ENCODE measurements at regions not wholly inside any gene's neighbourhood (a gene's known extent, or its start where the extent isn't known, plus 50 kb on each side); places are given as distances from the start of the nearest gene placed in this dataset.

DNA sequence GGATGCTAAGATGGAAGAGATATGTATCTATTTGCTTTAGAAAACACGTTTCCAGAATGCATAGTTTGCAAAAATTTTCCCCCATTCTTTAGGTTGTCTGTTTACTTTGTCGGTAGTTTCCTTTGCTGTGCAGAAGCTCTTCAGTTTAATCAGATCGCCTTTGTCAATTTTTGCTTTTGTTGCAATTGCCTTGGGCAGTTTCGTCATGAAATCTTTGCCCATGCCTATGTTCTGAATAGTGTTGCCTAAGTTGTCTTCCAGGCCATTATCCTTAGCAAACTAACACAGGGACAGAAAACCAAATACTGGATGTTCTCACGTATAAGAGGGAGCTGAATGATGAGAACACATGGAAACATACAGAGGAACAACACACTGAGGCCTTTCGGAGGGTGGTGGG is 454.2 kb upstream of the SLC35B3 start:
- H3K4me3 ChIP-seq = no peak overlapping the region

DNA sequence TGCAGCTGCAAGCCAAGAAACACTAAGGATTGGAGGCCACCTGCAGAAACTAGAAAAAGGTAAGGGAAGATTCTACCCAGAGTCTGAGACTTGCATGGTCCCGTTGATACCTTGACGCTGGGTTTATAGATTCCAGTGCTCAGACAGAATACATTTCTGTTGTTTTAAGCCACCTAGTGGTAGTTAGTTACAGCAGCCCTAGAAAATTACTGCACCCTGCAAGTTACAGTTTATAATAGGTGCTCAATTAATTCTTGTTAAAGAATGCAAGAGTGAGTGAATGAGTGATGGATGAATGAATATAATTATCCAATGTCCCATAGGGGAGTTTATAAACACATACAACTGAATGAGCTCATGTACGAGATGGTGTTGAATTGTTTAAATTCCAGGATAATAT is 453.1 kb upstream of the SLC35B3 start:
- Histone ChIP-seq H3K4me1 (no peaks in the 10 kb centered on the region), H3K9me3 (no peaks in the 10 kb centered on the region), H3K36me3 (no peaks in the 10 kb centered on the region), H3K27me3 (no peaks in the 10 kb centered on the region), H3K4me3 (no peak overlapping the region), H3K27ac (no peak overlapping the region)
- ATAC-seq (no peak), DNase-seq (no peak)
- in situ Hi-C loops (cut with MboI; ENCODE audit: low sequenced_read_pairs in 4 of 4) = no loop called here
- TF ChIP-seq POLR2A (IDR thresholded peaks at IDR 0.05) = no peak
- TF ChIP-seq, protein P1, sequence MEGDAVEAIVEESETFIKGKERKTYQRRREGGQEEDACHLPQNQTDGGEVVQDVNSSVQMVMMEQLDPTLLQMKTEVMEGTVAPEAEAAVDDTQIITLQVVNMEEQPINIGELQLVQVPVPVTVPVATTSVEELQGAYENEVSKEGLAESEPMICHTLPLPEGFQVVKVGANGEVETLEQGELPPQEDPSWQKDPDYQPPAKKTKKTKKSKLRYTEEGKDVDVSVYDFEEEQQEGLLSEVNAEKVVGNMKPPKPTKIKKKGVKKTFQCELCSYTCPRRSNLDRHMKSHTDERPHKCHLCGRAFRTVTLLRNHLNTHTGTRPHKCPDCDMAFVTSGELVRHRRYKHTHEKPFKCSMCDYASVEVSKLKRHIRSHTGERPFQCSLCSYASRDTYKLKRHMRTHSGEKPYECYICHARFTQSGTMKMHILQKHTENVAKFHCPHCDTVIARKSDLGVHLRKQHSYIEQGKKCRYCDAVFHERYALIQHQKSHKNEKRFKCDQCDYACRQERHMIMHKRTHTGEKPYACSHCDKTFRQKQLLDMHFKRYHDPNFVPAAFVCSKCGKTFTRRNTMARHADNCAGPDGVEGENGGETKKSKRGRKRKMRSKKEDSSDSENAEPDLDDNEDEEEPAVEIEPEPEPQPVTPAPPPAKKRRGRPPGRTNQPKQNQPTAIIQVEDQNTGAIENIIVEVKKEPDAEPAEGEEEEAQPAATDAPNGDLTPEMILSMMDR (IDR thresholded peaks at IDR 0.05 in 4 of 5, conservative IDR thresholded peaks at IDR 0.05 in 1 of 5) = no peak
- intact Hi-C loops (cut with DNase I; ENCODE audit: low total_unique reads) = no loop called here

More for the DNA sequence above, 454.2 kb upstream of the SLC35B3 start:
- Histone ChIP-seq H3K36me3 (no peaks in the 10 kb centered on the region), H3K27ac (no peak overlapping the region), H3K27me3 (no peaks in the 10 kb centered on the region), H3K9me3 (no peaks in the 10 kb centered on the region), H3K4me1 (no peaks in the 10 kb centered on the region)
- intact Hi-C loops (cut with DNase I; ENCODE audit: low total_unique reads) (no loop called here), in situ Hi-C loops (cut with MboI; ENCODE audit: low sequenced_read_pairs in 4 of 4) (no loop called here)
- ATAC-seq (no peak), DNase-seq (no peak)
- no peak for TF ChIP-seq POLR2A (IDR thresholded peaks at IDR 0.05)
- TF ChIP-seq, protein P1 (IDR thresholded peaks at IDR 0.05 in 4 of 5, conservative IDR thresholded peaks at IDR 0.05 in 1 of 5) = no peak

DNA sequence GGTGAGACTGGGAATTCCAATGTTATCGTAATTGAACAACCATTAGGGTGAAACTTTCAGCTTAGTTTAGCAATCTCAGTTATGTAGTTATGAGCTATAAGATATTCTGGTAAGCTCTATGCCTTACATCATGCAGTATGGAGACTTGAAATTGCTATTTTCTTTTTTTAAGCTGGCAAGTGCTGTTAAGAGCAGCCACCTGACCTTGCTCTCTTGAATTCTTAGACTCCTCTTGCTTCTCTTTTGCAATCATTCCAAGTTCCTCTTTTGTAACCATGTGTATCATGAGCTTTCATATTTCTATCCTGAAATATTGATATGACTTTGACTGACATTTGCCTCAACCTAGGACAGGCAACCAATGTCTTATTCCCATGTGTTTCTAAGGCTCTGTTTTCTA is 446.3 kb upstream of the SLC35B3 start:
- TF ChIP-seq, protein P1 (IDR thresholded peaks at IDR 0.05 in 4 of 5, conservative IDR thresholded peaks at IDR 0.05 in 1 of 5) = no peak
- TF ChIP-seq POLR2A (IDR thresholded peaks at IDR 0.05) = no peak
- Histone ChIP-seq H3K27ac (no peak overlapping the region), H3K4me1 (no peaks in the 10 kb centered on the region), H3K27me3 (no peaks in the 10 kb centered on the region), H3K9me3 (no peaks in the 10 kb centered on the region), H3K36me3 (no peaks in the 10 kb centered on the region), H3K4me3 (no peak overlapping the region)
- in situ Hi-C loops (cut with MboI; ENCODE audit: low sequenced_read_pairs in 4 of 4) = no loop called here
- ATAC-seq (no peak), DNase-seq (no peak)
- intact Hi-C loops (cut with DNase I; ENCODE audit: low total_unique reads) = no loop called here

DNA sequence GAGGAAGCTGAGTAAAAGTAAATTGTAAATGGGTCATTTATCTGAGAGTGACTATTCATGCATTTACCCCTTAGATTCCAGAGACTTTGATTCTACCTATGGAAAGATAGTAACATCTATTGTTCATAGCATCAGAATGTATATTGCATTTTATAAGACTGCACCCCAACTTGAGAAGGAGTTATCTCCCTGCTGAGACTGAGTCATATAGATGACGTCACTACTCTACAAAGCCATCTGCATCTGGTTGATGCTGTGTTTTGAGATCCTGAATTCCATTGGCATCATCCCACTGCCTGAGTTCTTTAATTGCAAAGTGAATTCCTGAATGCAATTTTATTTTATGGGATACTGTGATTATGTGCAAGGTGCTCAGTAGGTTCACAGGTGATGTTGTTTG is 444.0 kb upstream of the SLC35B3 start:
- in situ Hi-C loops (cut with MboI; ENCODE audit: low sequenced_read_pairs in 4 of 4) = no loop called here
- intact Hi-C loops (cut with DNase I; ENCODE audit: low total_unique reads) = no loop called here

DNA sequence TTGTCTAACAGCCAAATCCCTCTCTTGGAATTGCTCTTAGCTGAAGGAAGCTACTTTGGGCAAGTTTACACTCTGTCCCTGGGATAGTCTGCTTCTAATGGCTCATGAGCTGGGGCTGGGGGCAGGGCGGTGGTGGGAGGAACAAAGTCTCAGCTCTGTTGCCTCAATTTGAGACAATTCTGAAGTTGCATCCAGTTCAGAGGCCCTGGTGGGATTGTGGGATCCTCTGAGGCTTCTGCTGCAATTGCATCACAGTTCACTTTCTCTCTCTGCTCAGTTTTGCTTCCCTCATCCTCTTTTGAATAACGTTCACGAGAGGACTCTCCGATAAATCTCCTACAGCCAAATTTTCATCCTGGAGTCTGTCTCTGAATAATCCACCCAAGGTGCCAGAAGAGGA is 440.6 kb upstream of the SLC35B3 start:
- no peak for DNase-seq
- no peaks in the 10 kb centered on the region for H3K36me3 ChIP-seq
- no peak overlapping the region for H3K4me3 ChIP-seq

More for the DNA sequence above, 444.0 kb upstream of the SLC35B3 start:
- Histone ChIP-seq H3K4me1 (no peaks in the 10 kb centered on the region), H3K27ac (no peak overlapping the region), H3K36me3 (no peaks in the 10 kb centered on the region), H3K4me3 (no peak overlapping the region), H3K9me3 (no peaks in the 10 kb centered on the region), H3K27me3 (no peaks in the 10 kb centered on the region)
- TF ChIP-seq POLR2A (IDR thresholded peaks at IDR 0.05) = no peak
- TF ChIP-seq, protein P1 (IDR thresholded peaks at IDR 0.05 in 4 of 5, conservative IDR thresholded peaks at IDR 0.05 in 1 of 5) = no peak
- ATAC-seq = no peak
- no peak for DNase-seq

More for the DNA sequence above, 440.6 kb upstream of the SLC35B3 start:
- ATAC-seq = no peak
- in situ Hi-C loops (cut with MboI; ENCODE audit: low sequenced_read_pairs in 4 of 4) = no loop called here
- no peak for TF ChIP-seq POLR2A (IDR thresholded peaks at IDR 0.05)
- TF ChIP-seq, protein P1 (IDR thresholded peaks at IDR 0.05 in 4 of 5, conservative IDR thresholded peaks at IDR 0.05 in 1 of 5) = no peak
- Histone ChIP-seq H3K4me1 (no peaks in the 10 kb centered on the region), H3K27ac (no peak overlapping the region), H3K9me3 (no peaks in the 10 kb centered on the region), H3K27me3 (no peaks in the 10 kb centered on the region)
- intact Hi-C loops (cut with DNase I; ENCODE audit: low total_unique reads) = no loop called here

Data from gastrocnemius medialis (tissue), 4 donors.